GM21619 (cell line): ENCODE measurements at regions not wholly inside any gene's neighbourhood (a gene's known extent, or its start where the extent isn't known, plus 50 kb on each side); places are given as distances from the start of the nearest gene placed in this dataset.
A peak's percentile ranks its signal among the peaks of the same experiment; 100 is the strongest.
"Not testable (repeated sequence)": the region's sequence is repeated elsewhere in the genome, so short reads cannot be mapped to it uniquely, and the experiment has no call there.

Experiments used
- ATAC-seq: cut with Tn5 transposase; IDR thresholded peaks from one replicate; pipeline ENCODE4 v1.9.1; 2021; ENCODE audit not compliant: unreplicated experiment

DNA sequence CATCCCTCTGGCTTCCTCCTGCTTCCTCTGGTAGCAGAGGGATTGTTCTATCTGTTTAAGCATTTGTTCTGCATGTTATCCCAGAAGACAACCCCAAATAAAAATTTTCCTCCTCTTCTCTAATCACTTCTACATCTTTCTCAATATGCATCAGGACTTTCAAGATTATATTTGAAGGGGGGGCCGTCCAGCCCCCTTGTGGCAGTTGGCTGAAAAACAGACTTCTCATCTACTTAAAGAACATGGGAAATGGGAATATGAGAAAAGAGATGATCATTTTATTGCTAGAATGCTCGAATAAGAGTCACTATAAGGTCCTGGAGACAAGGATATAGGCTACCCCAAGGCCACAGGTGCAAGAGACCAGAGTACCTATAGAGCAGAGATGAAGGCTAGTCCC is 466.0 kb downstream of the REEP3 start:
- no peak for ATAC-seq

DNA sequence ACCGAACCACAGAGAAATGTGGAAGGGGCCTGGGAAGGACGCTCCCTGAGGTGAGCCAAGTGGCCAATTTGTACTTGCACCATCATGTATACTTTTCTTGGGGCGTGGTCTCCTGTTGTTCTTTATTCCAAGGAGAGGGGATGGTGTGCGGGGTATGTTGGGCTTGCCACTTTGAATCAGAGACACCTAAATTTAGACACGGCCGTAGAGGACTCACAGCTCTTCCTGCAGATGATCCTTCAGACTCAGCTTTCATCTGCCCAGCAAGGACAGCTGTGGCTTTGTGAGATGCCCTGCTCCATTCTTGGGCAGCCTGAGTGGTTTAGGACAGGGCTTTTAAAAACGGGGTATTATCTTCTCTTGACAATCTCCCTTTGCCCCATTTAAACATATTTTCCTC is 473.2 kb downstream of the REEP3 start:
- ATAC-seq, result no peak

DNA sequence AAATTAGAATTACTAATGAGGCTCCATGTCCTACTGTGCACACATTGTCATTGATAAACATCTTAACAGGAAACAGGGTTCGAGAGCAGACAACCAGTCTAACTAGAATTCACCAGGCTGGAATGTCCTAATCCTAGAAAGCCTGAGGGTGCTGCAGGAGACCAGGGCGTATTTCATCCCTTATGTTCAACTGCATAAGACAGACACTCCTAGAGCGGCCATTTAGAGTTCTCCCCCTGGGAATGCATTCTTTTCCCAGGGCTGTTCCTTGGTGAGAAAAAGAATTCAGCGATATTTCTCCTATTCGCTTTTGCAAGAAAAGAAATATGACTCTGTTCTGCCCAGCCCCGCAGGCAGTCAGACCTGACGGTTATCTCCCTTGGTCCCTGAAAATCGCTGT is 486.0 kb downstream of the REEP3 start:
- no peak for ATAC-seq

DNA sequence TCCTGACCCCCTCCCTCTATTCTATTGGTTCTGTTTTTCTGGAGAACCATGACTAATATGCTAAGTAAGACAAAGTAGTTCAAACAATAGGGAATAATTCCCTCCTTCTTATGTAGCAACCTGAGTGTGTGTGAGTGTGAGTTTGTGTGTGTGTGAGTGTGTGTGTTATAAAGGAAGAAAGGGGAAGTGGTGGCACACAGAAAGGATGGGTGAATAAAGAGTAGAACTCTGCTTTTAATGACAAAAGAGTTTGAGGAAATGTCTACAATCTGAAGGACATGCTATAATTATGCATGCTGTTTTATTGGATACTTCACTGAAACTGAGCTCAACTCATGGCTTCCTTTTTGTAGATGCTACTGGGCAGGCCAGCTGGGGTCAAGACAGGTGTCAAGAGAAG is 489.5 kb downstream of the REEP3 start:
- no peak for ATAC-seq

DNA sequence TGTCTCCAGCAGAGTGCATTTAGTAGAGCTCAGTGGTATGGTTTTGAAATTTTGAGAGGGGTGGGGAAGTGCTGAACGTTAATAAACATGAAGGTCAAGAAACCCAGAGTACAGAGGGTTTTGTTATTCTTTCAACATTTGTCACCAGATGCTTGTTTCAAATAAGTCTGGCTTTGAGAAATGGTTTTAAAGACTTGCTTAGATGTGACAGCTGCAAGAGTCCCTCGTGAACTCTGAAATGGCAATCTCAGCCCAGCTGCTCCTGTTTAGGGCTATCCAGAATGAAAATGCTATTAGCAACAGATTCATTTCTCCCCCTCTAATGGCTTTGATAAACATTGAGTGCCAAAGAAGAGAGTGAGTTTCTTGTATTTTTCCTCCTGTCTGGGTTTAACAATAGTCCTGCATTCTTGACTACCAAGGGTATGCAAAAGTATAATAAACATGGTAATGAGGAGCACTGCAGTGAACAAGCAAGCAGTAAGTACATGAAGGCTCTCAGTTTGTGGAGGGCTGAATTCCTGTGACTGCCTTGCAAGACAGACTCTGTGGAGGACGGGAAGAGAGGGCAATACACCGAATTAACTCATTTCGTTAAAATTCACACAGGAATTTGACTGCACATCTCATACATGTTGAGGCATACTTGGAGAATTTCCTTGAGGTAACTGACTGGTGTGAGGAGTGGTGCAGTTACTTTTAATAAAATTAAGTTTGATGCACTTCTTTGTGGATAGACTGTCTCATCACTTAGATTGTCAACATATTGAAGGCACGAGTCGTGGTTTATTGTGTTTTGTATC is 490.9 kb downstream of the REEP3 start:
- ATAC-seq, result no peak

DNA sequence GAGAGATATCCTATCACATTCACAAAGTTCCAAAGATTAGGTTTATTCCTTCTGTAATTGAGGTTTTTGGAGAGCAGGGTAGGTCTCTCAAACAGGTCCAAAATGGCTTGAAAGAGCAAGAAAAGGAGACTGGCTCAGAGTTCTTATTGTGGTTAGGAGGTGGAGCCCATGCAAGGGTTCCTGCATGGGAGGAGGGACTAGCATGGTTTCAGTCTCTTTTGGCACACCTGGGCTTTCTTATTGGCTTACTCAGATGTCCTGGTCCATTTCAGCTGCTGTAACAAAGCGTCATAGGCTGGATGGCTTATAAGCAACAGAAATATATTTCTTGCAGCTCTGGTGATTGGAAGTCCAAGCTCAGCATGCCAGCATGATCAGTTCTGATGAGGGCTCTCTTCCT is 493.1 kb downstream of the REEP3 start:
- ATAC-seq, result no peak

DNA sequence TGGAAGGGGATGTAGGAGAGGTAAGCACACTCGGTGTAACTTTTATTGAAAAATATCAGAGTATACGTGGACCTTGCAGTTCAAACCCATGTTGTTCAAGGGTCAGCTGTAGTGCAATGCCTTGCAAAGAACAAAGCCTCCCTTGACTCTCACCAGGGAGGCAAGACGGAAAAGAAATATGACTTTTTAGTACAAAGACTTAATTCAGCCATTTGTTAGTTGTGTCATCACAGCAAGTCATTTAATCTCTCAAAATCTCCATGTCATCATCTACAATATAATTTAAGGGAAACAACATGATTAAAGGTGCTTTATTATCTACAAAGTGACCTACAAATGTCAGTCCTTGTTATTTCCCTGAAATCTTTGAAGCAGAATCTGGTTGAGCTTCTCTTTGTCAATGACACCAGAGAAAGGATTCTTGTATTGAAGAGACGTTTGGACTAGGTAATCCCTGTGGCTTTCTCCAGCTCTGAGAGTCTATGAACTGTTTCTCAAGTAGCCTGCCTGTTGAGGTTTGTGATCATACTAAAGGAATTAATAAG is 502.8 kb downstream of the REEP3 start:
- ATAC-seq, result no peak

DNA sequence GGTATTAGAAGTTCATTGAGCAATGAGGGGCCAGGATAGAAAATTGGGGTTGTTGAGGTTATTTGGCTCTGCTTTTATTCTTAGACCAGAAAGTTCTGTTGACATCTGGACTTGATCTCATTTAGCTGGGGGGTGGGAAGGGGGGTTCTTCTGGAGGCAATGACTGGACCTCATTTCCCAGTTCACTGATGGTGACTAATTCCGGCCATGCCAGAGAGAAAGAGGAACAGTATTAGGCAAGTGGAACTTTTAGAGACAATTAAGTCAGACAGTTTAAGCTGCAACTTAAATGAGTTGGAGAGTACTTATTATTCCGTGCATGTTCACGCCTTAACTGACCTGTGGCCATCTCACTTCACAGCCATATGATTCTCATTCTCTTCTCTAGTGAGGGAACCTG is 512.5 kb downstream of the REEP3 start:
- no peak for ATAC-seq

DNA sequence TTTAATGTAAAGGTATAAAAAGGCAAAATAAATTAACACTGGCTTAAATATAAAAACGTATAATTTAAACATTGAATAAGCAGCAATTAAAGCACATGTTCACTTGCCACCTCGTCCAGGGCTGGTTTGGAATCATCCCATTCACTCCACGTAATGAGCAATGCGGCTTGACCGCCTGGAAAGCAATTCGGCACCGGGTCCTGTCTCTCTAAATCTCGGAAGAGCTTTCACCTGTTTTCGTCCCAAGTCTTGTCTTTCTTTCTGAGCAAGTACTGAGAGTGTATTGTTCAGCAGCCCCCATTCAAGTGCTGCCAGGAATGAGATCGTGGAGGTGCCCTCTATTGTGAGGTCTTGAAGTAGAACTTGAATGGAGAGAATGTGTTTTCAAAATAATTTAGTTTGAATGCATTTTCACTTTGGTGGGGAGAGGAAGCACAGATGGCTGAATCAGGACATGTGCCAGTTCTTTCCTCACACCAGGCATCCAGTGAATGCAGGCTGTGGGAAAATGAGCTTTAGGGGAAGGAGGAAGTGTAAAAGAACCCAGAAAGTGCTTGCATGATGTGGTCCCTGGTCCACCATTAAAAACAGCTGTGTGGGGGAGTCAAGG is 515.2 kb downstream of the REEP3 start:
- ATAC-seq, result no peak

DNA sequence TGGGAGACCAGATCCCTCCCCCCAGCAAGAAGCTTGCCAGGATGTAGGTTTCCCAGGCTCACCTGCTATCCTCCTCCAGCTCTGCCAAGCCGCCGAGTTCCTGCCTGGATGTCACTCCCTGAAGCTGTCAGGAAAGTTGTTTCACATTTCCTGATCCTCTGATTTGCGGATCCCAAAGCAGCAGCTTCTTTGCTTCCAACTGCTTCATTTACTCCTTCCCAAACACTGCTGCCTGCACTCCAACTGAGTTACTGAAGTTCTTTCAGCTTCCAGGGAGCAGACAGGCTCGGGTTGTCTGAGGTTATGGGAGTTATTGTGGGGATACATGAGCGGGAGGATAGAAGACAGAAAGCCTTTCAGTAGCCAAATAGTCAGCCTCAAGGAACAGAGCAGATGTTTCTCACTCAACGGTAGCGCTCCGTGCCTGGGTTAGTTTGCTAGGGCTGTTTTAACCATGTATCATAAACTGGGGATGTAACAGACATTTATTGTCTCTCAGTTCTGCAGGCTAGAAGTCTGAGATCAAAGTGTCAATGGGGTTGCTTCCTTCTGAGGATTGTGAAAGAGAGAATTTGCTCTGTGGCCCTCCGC is 516.0 kb downstream of the REEP3 start:
- ATAC-seq, result no peak

DNA sequence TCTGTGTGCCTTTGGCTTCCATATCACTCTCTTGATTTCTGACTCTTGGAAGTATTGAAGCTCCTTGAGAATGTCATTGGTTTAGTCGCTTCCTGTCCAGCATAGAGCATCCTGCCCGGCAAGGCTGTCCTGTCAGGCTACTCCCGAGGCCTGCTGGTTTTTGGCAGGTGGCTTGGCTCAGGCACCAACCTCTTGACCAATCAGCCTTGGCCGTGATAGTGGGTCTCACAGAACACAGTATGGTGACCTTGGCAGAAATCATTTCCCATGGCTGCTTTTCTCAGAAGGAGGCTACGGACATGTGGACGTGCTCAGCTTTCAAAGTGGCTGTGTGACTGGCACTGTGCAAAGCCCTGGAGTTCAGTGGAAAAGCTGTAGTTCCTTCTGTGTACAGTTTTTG is 516.9 kb downstream of the REEP3 start:
- ATAC-seq, result no peak

DNA sequence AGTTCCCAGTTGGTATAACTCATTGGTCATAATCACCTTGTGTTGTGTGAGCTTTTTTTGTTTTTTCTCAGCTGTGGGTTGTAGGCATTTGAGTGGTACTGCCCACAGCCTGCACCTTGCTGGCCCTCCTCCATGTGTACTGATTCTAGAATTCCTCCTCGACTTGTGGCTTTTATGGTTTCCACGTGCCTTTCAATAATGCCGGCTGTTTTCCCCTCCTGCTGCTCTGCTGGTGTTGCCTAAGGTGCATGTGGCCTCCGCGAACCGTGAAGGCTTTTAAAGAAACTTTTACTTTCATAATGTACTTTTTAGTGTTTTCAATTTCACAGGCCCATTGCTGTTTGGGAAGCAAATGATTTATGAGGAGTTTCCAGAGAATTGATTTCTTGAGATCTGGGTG is 518.0 kb downstream of the REEP3 start:
- no peak for ATAC-seq

DNA sequence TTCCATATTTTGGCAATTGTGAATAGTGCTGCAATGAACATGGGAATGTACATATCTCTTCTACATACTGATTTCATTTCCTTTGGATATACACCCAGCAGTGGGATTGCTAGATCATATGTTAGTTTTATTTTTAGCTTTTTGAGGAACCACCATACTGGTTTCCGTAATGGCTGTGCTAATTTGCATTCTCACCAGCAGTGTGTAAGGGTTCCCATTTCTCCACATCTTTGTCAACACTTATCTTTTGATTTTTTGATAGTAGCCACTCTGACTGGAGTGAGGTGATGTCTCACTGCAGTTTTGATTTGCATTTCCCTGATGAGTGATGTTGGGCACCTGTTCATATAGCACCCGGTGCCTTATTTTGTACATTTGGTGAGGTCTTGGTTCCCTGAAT is 519.6 kb downstream of the REEP3 start:
- ATAC-seq, result peak; percentile 14

DNA sequence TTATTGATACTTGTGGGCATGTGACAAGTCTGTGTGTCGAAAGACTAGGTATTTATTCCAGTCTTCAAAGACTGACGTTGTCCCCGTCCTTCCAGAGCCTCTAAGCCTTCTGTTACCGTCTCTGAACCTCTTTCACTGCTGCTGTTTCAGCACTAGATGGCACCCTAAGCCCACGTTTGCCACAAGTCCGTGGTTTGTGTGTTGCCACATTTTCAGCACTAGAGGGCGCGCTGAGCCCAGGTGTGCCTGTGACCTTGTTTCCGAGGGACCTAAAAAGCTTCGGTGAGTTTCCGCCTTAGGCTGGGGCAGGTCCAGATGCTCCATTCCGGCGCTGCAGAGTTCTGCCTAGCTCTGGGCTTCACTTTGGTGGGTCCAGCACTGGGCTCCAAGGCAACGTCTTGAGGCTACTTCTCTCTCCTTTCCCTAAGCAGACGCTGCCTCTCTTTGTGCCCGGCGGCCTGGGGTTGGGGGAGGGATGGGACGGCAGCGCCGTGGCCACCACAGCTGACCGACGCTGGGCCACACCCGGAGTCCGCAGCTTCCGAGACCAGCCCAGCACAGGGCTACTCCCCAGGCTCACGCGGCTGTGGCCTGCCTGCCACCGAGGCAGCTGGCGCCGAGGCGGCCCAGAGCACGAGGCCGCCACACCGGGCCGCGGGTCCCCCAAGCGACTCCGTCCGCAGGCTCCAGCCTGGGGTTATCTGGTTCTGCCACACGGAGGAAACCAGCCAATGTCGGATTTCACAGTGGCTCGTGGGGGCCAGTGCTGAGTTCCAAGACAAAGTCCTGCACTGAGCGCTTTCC is 520.2 kb downstream of the REEP3 start:
- ATAC-seq, result peak; percentile 93

DNA sequence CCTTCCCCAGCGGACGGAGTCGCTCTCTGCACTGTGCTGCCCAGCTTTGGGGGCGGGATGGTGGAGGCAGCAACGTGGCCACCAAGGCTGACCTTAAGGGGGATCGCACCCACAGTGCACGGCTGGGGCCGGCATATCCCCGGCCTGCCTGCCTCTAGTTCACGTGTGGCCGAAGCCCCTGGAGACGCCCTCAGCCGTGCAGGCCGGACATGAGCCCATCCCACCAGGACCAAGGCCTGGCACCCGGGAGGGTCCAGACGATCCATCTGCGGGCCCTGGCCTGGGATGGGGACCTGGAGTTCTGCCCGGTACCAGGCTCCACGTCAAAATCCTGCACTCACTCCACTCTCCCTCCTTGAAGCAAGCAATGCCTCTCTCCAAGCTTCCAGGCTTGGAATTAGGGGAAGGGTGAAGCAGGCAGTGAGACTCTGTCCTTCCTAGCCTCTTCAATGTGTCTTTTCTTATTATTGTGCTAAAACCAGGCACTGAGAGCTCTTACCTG is 520.8 kb downstream of the REEP3 start:
- no peak for ATAC-seq

DNA sequence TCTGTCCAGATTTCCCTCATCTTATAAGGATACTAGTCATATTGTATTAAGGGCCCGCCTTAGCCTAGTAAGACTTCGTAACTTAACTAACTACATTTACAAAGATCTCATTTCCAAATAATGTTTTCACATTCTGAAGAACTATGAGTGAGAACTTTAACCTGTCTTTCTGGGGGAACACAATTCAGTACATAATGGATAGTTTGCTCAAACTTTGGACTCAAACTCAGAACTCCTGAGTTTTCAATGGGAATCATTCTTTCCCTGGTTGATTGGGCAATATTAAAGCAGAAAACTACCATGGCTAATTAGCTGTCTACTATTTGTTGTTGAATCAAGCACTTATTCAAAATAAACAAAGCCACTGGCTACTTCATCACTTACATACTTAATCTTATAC is 522.9 kb downstream of the REEP3 start:
- no peak for ATAC-seq

DNA sequence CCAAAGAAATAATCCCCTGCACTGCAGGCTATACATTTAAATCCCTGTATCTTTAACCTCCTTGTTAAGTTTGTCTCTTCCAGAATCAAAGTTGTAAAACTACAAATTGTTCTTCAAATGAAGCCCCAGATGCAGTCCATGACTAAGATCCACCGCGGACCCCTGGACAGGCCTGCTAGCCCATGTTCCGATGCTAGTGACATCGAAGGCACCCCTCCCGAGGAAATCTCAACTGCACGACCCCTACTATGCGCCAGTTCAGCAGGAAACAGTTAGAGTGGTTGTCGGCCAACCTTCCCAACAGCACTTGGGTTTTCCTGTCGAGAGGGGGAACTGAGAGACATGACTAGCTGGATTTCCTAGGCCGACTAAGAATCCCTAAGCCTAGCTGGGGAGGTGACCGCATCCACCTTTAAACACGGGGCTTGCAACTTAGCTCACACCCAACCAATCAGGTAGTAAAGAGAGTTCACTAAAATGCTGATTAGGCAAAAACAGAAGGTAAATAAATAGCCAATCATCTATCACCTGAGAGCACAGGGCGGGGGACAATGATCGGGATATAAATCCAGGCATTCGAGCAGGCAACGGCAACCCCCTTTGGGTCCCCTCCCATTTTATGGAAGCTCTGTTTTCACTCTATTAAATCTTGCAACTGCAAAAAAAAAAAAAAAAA is 523.9 kb downstream of the REEP3 start:
- ATAC-seq, result not testable (repeated sequence)

DNA sequence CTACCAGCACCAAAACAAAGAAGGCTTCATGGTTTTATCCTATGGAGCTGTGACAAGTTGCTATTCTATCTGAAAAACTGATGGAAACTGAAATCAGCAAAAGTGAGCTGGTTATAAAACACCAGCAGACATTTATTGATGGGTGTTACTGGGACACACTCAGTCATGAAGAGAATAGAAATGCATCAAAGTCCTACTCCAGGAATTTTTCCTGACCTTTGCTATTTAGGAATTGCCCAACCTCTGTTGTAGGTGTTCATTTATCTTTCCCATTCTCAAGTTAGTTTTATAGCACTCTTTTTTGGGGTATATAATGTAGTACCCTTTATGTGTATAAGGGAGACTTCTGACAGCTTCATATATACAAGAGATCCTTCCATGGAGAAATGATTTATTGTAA is 533.2 kb downstream of the REEP3 start:
- no peak for ATAC-seq

DNA sequence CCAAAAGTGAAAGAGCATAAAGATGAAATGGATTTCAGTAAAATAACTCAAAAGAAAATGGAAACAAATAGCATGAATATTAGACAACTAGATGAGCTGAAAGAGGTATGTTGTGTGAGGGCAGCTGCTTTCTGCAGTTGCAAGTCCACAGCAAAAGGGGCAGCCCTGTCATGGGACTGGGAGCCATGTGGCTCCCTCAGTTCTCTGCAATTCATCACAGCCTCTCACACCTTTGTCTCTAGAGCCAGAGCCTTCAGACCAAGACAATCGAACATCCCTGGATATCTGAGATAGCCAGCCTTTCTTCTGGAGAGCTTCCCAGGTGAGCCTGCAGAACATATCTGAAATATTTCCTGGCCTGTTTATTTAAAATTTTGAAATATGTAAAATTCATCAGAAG is 538.7 kb downstream of the REEP3 start:
- ATAC-seq, result no peak

DNA sequence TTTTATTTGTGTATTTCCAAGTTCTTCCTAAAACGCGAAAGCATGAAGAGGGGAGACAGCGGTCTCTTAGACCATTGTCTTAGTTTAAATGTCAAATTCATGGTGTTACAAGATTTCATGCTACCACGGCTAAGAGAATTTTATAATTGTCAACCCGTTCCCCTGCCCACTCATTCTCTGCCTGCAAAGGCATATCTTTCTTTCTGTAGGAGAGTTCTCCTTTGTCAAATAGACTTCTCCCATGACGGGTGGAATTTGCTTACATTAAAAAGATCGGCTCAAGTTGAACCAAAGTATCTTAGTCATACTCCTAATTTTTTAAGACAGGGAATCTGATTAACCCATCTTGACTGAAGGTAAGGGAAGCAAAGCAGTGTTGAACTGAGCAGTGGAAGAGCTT is 539.2 kb downstream of the REEP3 start:
- no peak for ATAC-seq

DNA sequence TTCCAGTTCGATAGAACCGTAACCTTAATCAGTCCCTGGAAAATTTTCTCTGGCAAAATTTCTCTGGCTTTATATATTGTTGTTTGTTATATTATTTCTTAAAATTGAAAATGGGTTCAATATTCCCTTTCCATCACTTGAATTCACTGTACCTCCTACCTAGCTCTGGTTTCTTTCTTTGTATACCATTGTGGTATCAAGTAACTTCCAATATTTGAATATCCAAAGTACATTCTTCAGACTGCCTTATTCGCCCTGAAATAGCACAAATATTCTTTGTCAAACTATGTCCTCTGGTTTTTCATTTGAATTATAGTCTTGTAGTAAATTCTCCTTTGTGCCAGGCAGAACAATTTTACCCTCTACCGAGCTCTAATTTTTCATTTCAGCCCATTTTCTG is 541.6 kb downstream of the REEP3 start:
- ATAC-seq, result no peak
